HG03432 (cell line): ENCODE measurements at regions not wholly inside any gene's neighbourhood (a gene's known extent, or its start where the extent isn't known, plus 50 kb on each side); places are given as distances from the start of the nearest gene placed in this dataset.

Experiments
- ATAC-seq: cut with Tn5 transposase; IDR thresholded peaks from one replicate; pipeline ENCODE4 v1.9.1; 2021; ENCODE audit warnings: mild to moderate bottlenecking, moderate library complexity; ENCODE audit not compliant: unreplicated experiment

- ATAC-seq = no peak
These were observed 49.9 kb downstream of the CNTN3 start for GRCh38 chr3:74564560-74564959.

GRCh38 chr3:74562558-74563269 lies 51.7 kb downstream of the CNTN3 start:
- ATAC-seq = no peak

- no peak for ATAC-seq
These were observed 52.6 kb downstream of the CNTN3 start for GRCh38 chr3:74561881-74562280.

GRCh38 chr3:74559261-74559660 lies 55.2 kb downstream of the CNTN3 start:
- no peak for ATAC-seq

- ATAC-seq = no peak
These were observed 63.8 kb downstream of the CNTN3 start for GRCh38 chr3:74550686-74551085.

GRCh38 chr3:74546426-74546825 lies 68.0 kb downstream of the CNTN3 start:
- ATAC-seq = no peak

- no peak for ATAC-seq
These were observed 72.0 kb downstream of the CNTN3 start for GRCh38 chr3:74542441-74542840.

GRCh38 chr3:74539876-74540275 lies 74.6 kb downstream of the CNTN3 start:
- no peak for ATAC-seq

GRCh38 chr3:74538669-74539068 lies 75.8 kb downstream of the CNTN3 start:
- ATAC-seq = no peak

GRCh38 chr3:74537857-74538256 lies 76.6 kb downstream of the CNTN3 start:
- no peak for ATAC-seq

GRCh38 chr3:74537164-74537563 lies 77.3 kb downstream of the CNTN3 start:
- ATAC-seq = no peak

- ATAC-seq = no peak
These were observed 79.2 kb downstream of the CNTN3 start for GRCh38 chr3:74535281-74535680.

- ATAC-seq = no peak
These were observed 79.8 kb downstream of the CNTN3 start for GRCh38 chr3:74534611-74535010.

- no peak for ATAC-seq
These were observed 82.0 kb downstream of the CNTN3 start for GRCh38 chr3:74532446-74532845.

GRCh38 chr3:74531491-74531890 lies 83.0 kb downstream of the CNTN3 start:
- ATAC-seq = no peak

GRCh38 chr3:74529145-74529544 lies 85.3 kb downstream of the CNTN3 start:
- ATAC-seq = no peak

GRCh38 chr3:74527566-74527965 lies 86.9 kb downstream of the CNTN3 start:
- no peak for ATAC-seq

GRCh38 chr3:74523811-74524210 lies 90.6 kb downstream of the CNTN3 start:
- ATAC-seq = no peak

GRCh38 chr3:74520895-74521294 lies 93.6 kb downstream of the CNTN3 start:
- no peak for ATAC-seq

- ATAC-seq = no peak
These were observed 95.8 kb downstream of the CNTN3 start for GRCh38 chr3:74518610-74519009.

GRCh38 chr3:74516019-74516418 lies 98.4 kb downstream of the CNTN3 start:
- ATAC-seq = no peak

- ATAC-seq = no peak
These were observed 99.0 kb downstream of the CNTN3 start for GRCh38 chr3:74515451-74515850.

GRCh38 chr3:74511078-74511477 lies 103.4 kb downstream of the CNTN3 start:
- no peak for ATAC-seq
